ENCODE measurements at regions not wholly inside any gene's neighbourhood (a gene's known extent, or its start where the extent isn't known, plus 50 kb on each side); places are given as distances from the start of the nearest gene placed in this dataset.

DNA sequence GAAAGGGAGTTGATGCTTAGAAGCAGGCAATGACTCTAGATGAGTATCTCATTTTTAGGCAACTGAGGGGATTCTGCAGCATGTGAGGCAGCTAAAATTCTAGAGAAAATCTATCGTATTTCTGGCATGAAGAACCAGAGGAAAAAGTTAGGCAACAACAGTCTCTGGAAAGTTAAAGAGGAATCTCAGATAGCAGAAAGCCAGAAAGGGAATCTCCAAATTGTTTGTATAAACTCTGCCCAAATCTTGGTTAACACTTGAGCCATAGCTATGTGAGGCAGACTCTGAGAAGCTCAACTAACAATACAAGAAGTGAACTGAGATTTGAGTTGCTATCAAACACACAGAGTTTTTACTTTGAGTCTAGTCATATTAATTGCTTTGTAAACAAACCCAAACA lies 215.8 kb upstream of the FZD8 start:
- TF ChIP-seq POLR2A (IDR thresholded peaks at IDR 0.05; ENCODE audit: control extremely low read depth in 1 of 2, low read depth in 2 of 2, low read length in 2 of 2) (no peak), CTCF (IDR thresholded peaks at IDR 0.05; ENCODE audit: control extremely low read depth in 1 of 3, insufficient read depth in 1 of 3, low read depth in 1 of 3, low read length in 3 of 3) (no peak), RNF2 (IDR thresholded peaks at IDR 0.05; ENCODE audit: borderline replicate concordance, low read depth, low read length, missing control alignments, poor library complexity, severe bottlenecking) (no peak), SP1 (IDR thresholded peaks at IDR 0.05; ENCODE audit: low read depth, low read length) (no peak), JUND (IDR thresholded peaks at IDR 0.05; ENCODE audit: low read length) (no peak), SIN3A (conservative IDR thresholded peaks at IDR 0.05 in 1 of 2, IDR thresholded peaks at IDR 0.05 in 1 of 2; ENCODE audit: low read depth in 1 of 2, low read length in 2 of 2) (no peak), EP300 (IDR thresholded peaks at IDR 0.05; ENCODE audit: borderline replicate concordance in 1 of 2, low read depth in 2 of 2, low read length in 2 of 2) (no peak), CHD2 (IDR thresholded peaks at IDR 0.05; ENCODE audit: low read length) (no peak), PHF8 (conservative IDR thresholded peaks at IDR 0.05; ENCODE audit: low read depth, low read length) (no peak), CREB1 (IDR thresholded peaks at IDR 0.05) (no peak), EZH2 (IDR thresholded peaks at IDR 0.05; ENCODE audit: low read depth, low read length, severe bottlenecking) (no peak), ASH2L (IDR thresholded peaks at IDR 0.05; ENCODE audit: low read length) (no peak)
- TF ChIP-seq, protein P1, sequence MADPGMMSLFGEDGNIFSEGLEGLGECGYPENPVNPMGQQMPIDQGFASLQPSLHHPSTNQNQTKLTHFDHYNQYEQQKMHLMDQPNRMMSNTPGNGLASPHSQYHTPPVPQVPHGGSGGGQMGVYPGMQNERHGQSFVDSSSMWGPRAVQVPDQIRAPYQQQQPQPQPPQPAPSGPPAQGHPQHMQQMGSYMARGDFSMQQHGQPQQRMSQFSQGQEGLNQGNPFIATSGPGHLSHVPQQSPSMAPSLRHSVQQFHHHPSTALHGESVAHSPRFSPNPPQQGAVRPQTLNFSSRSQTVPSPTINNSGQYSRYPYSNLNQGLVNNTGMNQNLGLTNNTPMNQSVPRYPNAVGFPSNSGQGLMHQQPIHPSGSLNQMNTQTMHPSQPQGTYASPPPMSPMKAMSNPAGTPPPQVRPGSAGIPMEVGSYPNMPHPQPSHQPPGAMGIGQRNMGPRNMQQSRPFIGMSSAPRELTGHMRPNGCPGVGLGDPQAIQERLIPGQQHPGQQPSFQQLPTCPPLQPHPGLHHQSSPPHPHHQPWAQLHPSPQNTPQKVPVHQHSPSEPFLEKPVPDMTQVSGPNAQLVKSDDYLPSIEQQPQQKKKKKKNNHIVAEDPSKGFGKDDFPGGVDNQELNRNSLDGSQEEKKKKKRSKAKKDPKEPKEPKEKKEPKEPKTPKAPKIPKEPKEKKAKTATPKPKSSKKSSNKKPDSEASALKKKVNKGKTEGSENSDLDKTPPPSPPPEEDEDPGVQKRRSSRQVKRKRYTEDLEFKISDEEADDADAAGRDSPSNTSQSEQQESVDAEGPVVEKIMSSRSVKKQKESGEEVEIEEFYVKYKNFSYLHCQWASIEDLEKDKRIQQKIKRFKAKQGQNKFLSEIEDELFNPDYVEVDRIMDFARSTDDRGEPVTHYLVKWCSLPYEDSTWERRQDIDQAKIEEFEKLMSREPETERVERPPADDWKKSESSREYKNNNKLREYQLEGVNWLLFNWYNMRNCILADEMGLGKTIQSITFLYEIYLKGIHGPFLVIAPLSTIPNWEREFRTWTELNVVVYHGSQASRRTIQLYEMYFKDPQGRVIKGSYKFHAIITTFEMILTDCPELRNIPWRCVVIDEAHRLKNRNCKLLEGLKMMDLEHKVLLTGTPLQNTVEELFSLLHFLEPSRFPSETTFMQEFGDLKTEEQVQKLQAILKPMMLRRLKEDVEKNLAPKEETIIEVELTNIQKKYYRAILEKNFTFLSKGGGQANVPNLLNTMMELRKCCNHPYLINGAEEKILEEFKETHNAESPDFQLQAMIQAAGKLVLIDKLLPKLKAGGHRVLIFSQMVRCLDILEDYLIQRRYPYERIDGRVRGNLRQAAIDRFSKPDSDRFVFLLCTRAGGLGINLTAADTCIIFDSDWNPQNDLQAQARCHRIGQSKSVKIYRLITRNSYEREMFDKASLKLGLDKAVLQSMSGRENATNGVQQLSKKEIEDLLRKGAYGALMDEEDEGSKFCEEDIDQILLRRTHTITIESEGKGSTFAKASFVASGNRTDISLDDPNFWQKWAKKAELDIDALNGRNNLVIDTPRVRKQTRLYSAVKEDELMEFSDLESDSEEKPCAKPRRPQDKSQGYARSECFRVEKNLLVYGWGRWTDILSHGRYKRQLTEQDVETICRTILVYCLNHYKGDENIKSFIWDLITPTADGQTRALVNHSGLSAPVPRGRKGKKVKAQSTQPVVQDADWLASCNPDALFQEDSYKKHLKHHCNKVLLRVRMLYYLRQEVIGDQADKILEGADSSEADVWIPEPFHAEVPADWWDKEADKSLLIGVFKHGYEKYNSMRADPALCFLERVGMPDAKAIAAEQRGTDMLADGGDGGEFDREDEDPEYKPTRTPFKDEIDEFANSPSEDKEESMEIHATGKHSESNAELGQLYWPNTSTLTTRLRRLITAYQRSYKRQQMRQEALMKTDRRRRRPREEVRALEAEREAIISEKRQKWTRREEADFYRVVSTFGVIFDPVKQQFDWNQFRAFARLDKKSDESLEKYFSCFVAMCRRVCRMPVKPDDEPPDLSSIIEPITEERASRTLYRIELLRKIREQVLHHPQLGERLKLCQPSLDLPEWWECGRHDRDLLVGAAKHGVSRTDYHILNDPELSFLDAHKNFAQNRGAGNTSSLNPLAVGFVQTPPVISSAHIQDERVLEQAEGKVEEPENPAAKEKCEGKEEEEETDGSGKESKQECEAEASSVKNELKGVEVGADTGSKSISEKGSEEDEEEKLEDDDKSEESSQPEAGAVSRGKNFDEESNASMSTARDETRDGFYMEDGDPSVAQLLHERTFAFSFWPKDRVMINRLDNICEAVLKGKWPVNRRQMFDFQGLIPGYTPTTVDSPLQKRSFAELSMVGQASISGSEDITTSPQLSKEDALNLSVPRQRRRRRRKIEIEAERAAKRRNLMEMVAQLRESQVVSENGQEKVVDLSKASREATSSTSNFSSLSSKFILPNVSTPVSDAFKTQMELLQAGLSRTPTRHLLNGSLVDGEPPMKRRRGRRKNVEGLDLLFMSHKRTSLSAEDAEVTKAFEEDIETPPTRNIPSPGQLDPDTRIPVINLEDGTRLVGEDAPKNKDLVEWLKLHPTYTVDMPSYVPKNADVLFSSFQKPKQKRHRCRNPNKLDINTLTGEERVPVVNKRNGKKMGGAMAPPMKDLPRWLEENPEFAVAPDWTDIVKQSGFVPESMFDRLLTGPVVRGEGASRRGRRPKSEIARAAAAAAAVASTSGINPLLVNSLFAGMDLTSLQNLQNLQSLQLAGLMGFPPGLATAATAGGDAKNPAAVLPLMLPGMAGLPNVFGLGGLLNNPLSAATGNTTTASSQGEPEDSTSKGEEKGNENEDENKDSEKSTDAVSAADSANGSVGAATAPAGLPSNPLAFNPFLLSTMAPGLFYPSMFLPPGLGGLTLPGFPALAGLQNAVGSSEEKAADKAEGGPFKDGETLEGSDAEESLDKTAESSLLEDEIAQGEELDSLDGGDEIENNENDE (IDR thresholded peaks at IDR 0.05; ENCODE audit: insufficient replicate concordance, low read length): no peak
